LNCaP clone FGC (cell line): ENCODE measurements at regions not wholly inside any gene's neighbourhood (a gene's known extent, or its start where the extent isn't known, plus 50 kb on each side); places are given as distances from the start of the nearest gene placed in this dataset.

Experiments
- DNase-seq: peaks from one replicate; pipeline ENCODE4 v3.0.0-alpha.2; 2011; ENCODE audit warnings: low read depth
- H3K4me3 ChIP-seq: 2 replicates; pipeline ENCODE4 v1.5.1; 2011; ENCODE audit warnings: mild to moderate bottlenecking, low read depth, low read length, control low read depth
- CTCF ChIP-seq: IDR thresholded peaks from 2 replicates; pipeline ENCODE4 v1.5.1; 2012; ENCODE audit warnings: mild to moderate bottlenecking; ENCODE audit not compliant: control insufficient read depth, insufficient read depth; ENCODE audit errors: extremely low read depth

GRCh38 chr1:240709676-240710075 is 97.7 kb upstream of the GREM2 start:
- DNase-seq = no peak
- no peak overlapping the region for H3K4me3 ChIP-seq
- TF ChIP-seq CTCF = no peak

- no peak for TF ChIP-seq CTCF
- no peak for DNase-seq
- no peak overlapping the region for H3K4me3 ChIP-seq
Measured at GRCh38 chr1:240706150-240706935, 94.4 kb upstream of the GREM2 start.

- TF ChIP-seq CTCF = no peak
- no peak for DNase-seq
- no peak overlapping the region for H3K4me3 ChIP-seq
Measured at GRCh38 chr1:240705579-240705978, 93.6 kb upstream of the GREM2 start.

GRCh38 chr1:240701412-240701811 is 89.5 kb upstream of the GREM2 start:
- no peak overlapping the region for H3K4me3 ChIP-seq
- TF ChIP-seq CTCF = no peak
- DNase-seq = no peak

GRCh38 chr1:240695416-240695815 is 83.5 kb upstream of the GREM2 start:
- no peak overlapping the region for H3K4me3 ChIP-seq
- no peak for DNase-seq
- no peak for TF ChIP-seq CTCF

GRCh38 chr1:240693844-240694243 is 81.9 kb upstream of the GREM2 start:
- H3K4me3 ChIP-seq = no peak overlapping the region
- TF ChIP-seq CTCF = no peak
- no peak for DNase-seq

GRCh38 chr1:240693036-240693435 is 81.1 kb upstream of the GREM2 start:
- H3K4me3 ChIP-seq = no peak overlapping the region
- no peak for TF ChIP-seq CTCF
- no peak for DNase-seq
